K562 (cell line): ENCODE measurements at regions not wholly inside any gene's neighbourhood (a gene's known extent, or its start where the extent isn't known, plus 50 kb on each side); places are given as distances from the start of the nearest gene placed in this dataset.

Experiments used
- BHLHE40 ChIP-seq: IDR thresholded peaks from 2 replicates; pipeline ENCODE4 v1.6.1; 2011; ENCODE audit warnings: low read length, improper control_type of control experiment
- RFX5 ChIP-seq: IDR thresholded peaks from 2 replicates; pipeline ENCODE4 v1.6.1; 2011; ENCODE audit warnings: low read depth, mild to moderate bottlenecking, improper control_type of control experiment, low read length

- no peak for TF ChIP-seq BHLHE40
- no peak for TF ChIP-seq RFX5
Measured at GRCh38 chr11:95358511-95359340, 127.7 kb upstream of the SESN3 start.
